Testis (tissue), 2 donors: ENCODE measurements at regions not wholly inside any gene's neighbourhood (a gene's known extent, or its start where the extent isn't known, plus 50 kb on each side); places are given as distances from the start of the nearest gene placed in this dataset.

Experiments used
- POLR2A ChIP-seq: fragments of 450-650 bp; IDR thresholded peaks from one replicate; pipeline ENCODE4 v1.6.1; 2017; ENCODE audit warnings: antibody characterized with exemption, mild to moderate bottlenecking, moderate library complexity
- TF ChIP-seq, protein P1 (sequence below), 3 experiments: fragments of 450-650 bp in 2 of 3; fragments of 200-600 bp in 1 of 3; sonication (generic) in 1 of 3; IDR thresholded peaks; one replicate each; pipeline ENCODE4 v1.5.1; 2016 to 2019; ENCODE audit warnings: antibody characterized with exemption in 3 of 3, mild to moderate bottlenecking in 2 of 3, moderate library complexity in 1 of 3

DNA sequence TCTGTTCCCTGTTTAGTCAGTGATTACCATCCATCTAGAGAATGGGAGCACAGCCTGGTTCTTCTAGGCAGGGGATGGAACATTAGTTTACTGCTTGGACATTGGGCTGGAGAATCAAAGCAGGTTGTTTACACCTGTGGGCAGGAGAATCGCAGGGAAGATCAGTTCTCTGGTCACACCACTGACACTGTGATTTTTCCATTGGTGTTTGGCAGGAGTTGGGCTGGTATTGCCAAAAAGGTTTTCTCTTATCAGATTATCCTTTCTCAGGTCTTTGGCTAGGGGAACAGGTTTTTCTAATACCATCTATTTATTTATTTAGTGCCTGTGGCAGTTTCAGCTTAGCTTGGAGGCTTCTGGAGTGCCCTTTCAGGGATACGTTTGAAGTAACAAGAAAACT, 219.3 kb upstream of the GRIN3A start:
- TF ChIP-seq, protein P1, sequence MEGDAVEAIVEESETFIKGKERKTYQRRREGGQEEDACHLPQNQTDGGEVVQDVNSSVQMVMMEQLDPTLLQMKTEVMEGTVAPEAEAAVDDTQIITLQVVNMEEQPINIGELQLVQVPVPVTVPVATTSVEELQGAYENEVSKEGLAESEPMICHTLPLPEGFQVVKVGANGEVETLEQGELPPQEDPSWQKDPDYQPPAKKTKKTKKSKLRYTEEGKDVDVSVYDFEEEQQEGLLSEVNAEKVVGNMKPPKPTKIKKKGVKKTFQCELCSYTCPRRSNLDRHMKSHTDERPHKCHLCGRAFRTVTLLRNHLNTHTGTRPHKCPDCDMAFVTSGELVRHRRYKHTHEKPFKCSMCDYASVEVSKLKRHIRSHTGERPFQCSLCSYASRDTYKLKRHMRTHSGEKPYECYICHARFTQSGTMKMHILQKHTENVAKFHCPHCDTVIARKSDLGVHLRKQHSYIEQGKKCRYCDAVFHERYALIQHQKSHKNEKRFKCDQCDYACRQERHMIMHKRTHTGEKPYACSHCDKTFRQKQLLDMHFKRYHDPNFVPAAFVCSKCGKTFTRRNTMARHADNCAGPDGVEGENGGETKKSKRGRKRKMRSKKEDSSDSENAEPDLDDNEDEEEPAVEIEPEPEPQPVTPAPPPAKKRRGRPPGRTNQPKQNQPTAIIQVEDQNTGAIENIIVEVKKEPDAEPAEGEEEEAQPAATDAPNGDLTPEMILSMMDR (IDR thresholded peaks at IDR 0.05): no peak
- no peak for TF ChIP-seq POLR2A
